Psoas muscle (tissue), 7 donors: ENCODE measurements at regions not wholly inside any gene's neighbourhood (a gene's known extent, or its start where the extent isn't known, plus 50 kb on each side); places are given as distances from the start of the nearest gene placed in this dataset.

Source experiments
- ATAC-seq, 4 donors: fragments of 200-7000 bp; cut with Tn5 transposase; one replicate each; pipeline ENCODE4 v1.9.1; 2020; ENCODE audit warnings: moderate library complexity in 3 of 4, mild to moderate bottlenecking in 2 of 4
- DNase-seq, 2 donors: peaks; one replicate each; pipeline ENCODE4 v3.0.0-alpha.2; 2020
- H3K27ac ChIP-seq: fragments of 200-600 bp; one replicate; pipeline ENCODE4 v1.8.0; 2022
- H3K27me3 ChIP-seq, 3 donors: fragments of 200-600 bp in 1 of 3; one replicate each; pipeline versions ENCODE4 v1.6.1 to v1.8.0; 2013 to 2022; ENCODE audit warnings: low read length in 2 of 3, mild to moderate bottlenecking in 2 of 3, moderate library complexity in 1 of 3; ENCODE audit not compliant: insufficient read depth in 3 of 3
- H3K36me3 ChIP-seq, 2 donors: fragments of 200-600 bp in 1 of 2; one replicate each; pipeline versions ENCODE4 v1.6.1 to v1.8.0; 2013 to 2022; ENCODE audit warnings: low read depth in 1 of 2, mild to moderate bottlenecking in 1 of 2, moderate library complexity in 1 of 2; ENCODE audit not compliant: insufficient read depth in 1 of 2
- H3K4me1 ChIP-seq: fragments of 200-600 bp; one replicate; pipeline ENCODE4 v1.8.0; 2022
- H3K4me3 ChIP-seq: fragments of 200-600 bp; one replicate; pipeline ENCODE4 v1.8.0; 2022; ENCODE audit warnings: mild to moderate bottlenecking
- H3K9me3 ChIP-seq: fragments of 200-600 bp; one replicate; pipeline ENCODE4 v1.8.0; 2022
- WGBS, 3 donors: extraction: QIAGEN DNeasy Blood & Tissue Kit; methylation state at CpG; one replicate each; pipeline versions ENCODE4 v1.1.6 to v1.1.7; 2013; 5-methylcytosine and 5-hydroxymethylcytosine counted together
- intact Hi-C, 2 donors: fragments of 100-400 bp; cut with DNase I; formaldehyde crosslinking; loops; one replicate each; pipeline versions ENCODE4 v1.11.0 to v1.14.2; 2022
- TF ChIP-seq, protein P1 (sequence below): fragments of 200-600 bp; IDR thresholded peaks from one replicate; pipeline ENCODE4 v1.8.0; 2022; ENCODE audit warnings: antibody characterized with exemption
- donor health status: healthy with polysubstance abuse.
- donor health status: DM: no; HTN: no; CAD: no; lungs with moderate emphysema.
- donor health status: Bipolar disorder and iron deficiency.
- donor health status: healthy.
- donor health status: DM: yes; HTN: yes; CAD: no.
- donor health status: DM: no; HTN: no; CAD: no.
- donor health status: DM: yes; HTN: yes; CAD: no.

GRCh38 chr9:89869793-89870580 lies 265.2 kb downstream of the GADD45G start:
- intact Hi-C loops = loop anchor here (5.0 to 10.0 kb wide), 2 partner anchors 185 to 193 kb away; no protein-coding TSS in a partner anchor
- WGBS, 3 donors = 80 to 87% (median 87%) methylated on average over 7 of the region's 7 CpGs

GRCh38 chr9:89871871-89872331 lies 267.1 kb downstream of the GADD45G start:
- H3K36me3 ChIP-seq = no peaks in the 10 kb centered on the region
- DNase-seq (no peak), ATAC-seq (peak in 3 of 4 donors; percentile 15 to 31 (median 19))
- H3K27ac ChIP-seq = peak overlapping the region; percentile 73
- 43 to 70% (median 59%) methylated on average over 5 of the region's 5 CpGs for WGBS, 3 donors
- no peaks in the 10 kb centered on the region for H3K9me3 ChIP-seq
- peaks cover 49% of the 10 kb centered on the region for H3K4me1 ChIP-seq
- no peaks in the 10 kb centered on the region for H3K27me3 ChIP-seq
- H3K4me3 ChIP-seq = no peak overlapping the region
- TF ChIP-seq, protein P1, sequence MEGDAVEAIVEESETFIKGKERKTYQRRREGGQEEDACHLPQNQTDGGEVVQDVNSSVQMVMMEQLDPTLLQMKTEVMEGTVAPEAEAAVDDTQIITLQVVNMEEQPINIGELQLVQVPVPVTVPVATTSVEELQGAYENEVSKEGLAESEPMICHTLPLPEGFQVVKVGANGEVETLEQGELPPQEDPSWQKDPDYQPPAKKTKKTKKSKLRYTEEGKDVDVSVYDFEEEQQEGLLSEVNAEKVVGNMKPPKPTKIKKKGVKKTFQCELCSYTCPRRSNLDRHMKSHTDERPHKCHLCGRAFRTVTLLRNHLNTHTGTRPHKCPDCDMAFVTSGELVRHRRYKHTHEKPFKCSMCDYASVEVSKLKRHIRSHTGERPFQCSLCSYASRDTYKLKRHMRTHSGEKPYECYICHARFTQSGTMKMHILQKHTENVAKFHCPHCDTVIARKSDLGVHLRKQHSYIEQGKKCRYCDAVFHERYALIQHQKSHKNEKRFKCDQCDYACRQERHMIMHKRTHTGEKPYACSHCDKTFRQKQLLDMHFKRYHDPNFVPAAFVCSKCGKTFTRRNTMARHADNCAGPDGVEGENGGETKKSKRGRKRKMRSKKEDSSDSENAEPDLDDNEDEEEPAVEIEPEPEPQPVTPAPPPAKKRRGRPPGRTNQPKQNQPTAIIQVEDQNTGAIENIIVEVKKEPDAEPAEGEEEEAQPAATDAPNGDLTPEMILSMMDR = no peak
- intact Hi-C loops = loop anchor here (5.0 to 10.0 kb wide), 2 partner anchors 187 to 195 kb away; no protein-coding TSS in a partner anchor

More at GRCh38 chr9:89869793-89870580, 265.2 kb downstream of the GADD45G start:
- TF ChIP-seq, protein P1 = no peak
- no peak overlapping the region for H3K27ac ChIP-seq
- ATAC-seq (no peak), DNase-seq (no peak)
- H3K4me3 ChIP-seq = no peak overlapping the region
- H3K27me3 ChIP-seq = no peaks in the 10 kb centered on the region
- no peaks in the 10 kb centered on the region for H3K36me3 ChIP-seq
- H3K9me3 ChIP-seq = no peaks in the 10 kb centered on the region
- H3K4me1 ChIP-seq = peaks cover 30% of the 10 kb centered on the region

DNA sequence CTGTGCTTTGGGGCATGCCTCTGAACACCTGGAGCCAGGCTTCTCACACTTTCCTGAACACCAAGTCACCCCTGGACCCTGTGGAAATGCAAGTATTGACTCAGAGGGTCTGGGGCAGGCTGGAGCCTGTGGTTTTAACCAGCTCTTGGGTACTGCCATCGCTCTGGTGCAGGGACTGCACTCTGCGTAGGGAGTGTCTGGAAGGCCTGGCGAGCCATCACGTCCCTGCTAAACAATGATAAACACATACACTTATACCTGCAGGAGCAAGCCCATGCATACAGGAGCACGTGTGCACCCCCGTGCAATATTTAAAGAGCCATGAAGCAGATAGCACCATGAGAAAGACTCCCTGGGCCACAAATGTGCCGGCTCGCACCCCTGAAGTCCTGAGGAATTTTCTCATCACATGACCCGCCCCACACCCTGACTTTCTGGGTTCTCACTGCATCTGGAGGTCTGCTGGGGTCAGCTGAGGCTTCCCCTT lies 267.7 kb downstream of the GADD45G start:
- H3K27ac ChIP-seq = peak overlapping the region; percentile 73
- no peaks in the 10 kb centered on the region for H3K27me3 ChIP-seq
- ATAC-seq (peak in 3 of 4 donors; percentile 20 to 28 (median 26)), DNase-seq (no peak)
- H3K36me3 ChIP-seq = no peaks in the 10 kb centered on the region
- WGBS, 3 donors = 46 to 62% (median 48%) methylated on average over 9 of the region's 9 CpGs
- H3K4me3 ChIP-seq = no peak overlapping the region
- TF ChIP-seq, protein P1 = no peak
- peaks cover 54% of the 10 kb centered on the region for H3K4me1 ChIP-seq
- no peaks in the 10 kb centered on the region for H3K9me3 ChIP-seq
- intact Hi-C loops = loop anchor here (5.0 to 10.0 kb wide), 2 partner anchors 188 to 195 kb away; no protein-coding TSS in a partner anchor

DNA sequence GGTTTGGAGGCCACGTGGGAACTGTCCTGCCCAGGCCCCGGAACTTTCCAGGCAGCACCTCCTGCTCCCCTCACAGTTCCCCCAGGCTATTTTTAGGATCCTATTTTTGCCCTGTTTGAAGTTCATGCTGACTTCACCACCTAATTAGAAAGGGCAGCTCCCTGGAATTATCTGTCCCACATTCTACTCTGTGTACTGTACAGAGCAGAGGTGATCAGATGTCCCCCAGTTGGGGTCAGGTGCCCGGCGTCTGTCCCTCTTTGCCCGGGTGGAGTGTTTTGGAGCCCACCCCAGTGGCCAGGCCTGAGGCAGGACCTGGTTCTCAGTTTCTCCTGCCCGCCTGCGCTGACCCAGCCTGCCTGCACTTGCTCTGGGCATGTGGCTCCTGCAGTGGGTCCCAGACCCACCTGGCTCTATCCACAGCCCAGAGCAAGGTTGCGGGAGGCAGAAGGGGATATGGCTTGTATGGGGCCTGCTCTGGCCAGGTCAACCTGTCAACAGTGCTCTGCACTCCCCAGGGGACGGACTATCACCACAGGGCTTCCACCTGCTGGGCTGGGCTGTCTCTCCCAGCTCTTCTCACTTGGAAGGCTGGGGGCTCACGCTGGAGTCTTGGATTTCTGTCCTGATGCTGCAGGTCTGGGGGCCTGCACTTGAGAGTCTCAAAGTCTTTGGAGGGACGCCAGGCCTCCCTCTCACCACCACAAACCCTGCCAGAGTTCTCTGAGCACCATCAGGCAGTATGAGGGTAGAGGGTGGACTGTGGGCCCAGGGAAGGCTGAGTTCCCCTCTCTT lies 268.3 kb downstream of the GADD45G start:
- TF ChIP-seq, protein P1 = no peak
- DNase-seq (peak in 1 of 2 donors; percentile 72), ATAC-seq (peak; percentile 51 to 80 (median 70))
- WGBS, 3 donors = 33 to 58% (median 45%) methylated on average over 11 of the region's 11 CpGs
- no peaks in the 10 kb centered on the region for H3K36me3 ChIP-seq
- intact Hi-C loops = loop anchor here (5.0 to 10.0 kb wide), 2 partner anchors 188 to 196 kb away; no protein-coding TSS in a partner anchor
- H3K4me3 ChIP-seq = no peak overlapping the region
- peaks cover 58% of the 10 kb centered on the region for H3K4me1 ChIP-seq
- H3K27me3 ChIP-seq = no peaks in the 10 kb centered on the region
- no peaks in the 10 kb centered on the region for H3K9me3 ChIP-seq
- peak overlapping the region; percentile 73 for H3K27ac ChIP-seq
